HS-5 (cell line): ENCODE measurements at regions not wholly inside any gene's neighbourhood (a gene's known extent, or its start where the extent isn't known, plus 50 kb on each side); places are given as distances from the start of the nearest gene placed in this dataset.
"Not testable (repeated sequence)": the region's sequence is repeated elsewhere in the genome, so short reads cannot be mapped to it uniquely, and the experiment has no call there.

Experiments
- DNase-seq: peaks from one replicate; pipeline ENCODE4 v3.0.0-alpha.2; 2012; ENCODE audit warnings: low read depth

DNA sequence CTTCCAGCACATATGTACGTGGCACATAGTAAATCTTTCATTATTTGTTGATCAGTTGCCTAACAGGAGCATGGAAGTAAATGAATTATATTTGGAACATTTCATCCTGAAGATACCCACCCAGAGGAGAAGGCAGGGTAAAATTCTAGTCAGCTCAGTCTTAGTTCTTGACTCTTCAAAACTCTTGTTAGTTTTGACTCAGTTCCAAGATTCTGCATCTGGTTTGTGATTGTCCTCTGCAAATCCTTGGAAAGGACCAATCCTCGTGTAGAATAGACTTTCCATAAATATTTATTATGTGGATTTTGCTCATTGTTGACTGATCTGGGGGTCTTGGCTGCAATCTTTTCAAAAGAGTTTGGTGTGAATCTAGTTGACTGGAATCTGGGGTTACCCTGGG, 257.5 kb upstream of the FAT1 start:
- DNase-seq: no peak

DNA sequence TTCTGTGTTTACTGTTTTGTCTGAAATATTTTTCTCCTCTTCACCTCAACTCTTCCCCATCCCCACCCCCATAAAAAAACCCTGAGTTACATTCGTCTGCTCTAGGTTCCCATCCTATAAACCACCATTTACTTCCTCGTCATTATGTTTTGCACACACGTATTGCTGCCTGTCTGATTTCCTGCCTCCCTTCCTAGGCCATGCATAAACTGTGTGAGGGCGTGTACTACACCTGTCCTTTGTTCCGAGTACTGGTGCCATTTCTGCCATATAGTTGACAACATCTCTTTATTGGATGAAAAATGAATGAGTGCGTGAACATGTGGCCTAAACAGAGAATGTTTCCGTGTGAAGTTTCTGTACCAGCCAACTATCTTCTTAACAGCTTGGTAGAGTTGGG, 258.5 kb upstream of the FAT1 start:
- DNase-seq: no peak

DNA sequence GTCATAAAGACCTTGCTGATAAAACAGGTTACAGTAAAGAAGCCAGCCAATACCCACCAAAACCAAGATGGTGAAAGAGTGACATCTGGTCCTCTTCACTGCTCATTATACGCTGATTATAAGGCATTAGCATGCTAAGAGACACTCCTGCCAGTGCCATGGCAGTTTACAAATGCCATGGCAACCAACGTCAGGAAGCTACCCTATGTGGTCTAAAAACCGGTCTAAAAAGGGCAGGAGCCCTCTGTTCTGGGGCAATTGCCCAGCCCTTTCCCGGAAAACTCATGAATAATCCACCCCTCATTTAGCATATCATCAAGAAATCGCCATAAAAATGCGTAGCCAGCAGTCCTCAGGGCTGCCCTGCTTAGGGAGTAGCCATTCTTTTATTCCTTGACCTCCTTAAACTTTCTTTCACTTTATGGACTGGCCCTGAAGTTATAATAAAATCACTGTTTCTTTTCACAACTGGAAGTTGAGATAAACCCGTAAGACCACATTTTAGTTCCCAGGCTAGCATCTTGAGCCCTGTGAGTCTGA, 260.5 kb upstream of the FAT1 start:
- DNase-seq: no peak

DNA sequence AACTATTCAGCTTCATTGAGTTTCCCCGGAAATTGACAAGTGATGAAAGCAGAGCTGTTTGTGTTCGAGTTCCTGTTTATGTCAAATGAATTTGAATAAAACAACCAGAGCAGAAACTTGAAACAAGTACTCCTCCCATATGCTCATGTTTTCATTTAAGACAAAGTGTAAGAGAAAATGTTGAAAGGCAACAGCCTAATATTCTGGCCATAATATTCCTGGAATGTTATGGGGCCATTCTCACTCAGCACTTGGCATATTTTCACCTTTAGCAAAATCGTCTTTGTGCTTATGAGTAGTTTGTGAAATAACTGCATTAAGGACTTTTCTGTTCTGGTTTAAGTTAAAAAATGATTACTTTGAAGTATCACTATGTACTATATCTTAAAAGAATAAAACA, 276.0 kb upstream of the FAT1 start:
- DNase-seq: no peak

DNA sequence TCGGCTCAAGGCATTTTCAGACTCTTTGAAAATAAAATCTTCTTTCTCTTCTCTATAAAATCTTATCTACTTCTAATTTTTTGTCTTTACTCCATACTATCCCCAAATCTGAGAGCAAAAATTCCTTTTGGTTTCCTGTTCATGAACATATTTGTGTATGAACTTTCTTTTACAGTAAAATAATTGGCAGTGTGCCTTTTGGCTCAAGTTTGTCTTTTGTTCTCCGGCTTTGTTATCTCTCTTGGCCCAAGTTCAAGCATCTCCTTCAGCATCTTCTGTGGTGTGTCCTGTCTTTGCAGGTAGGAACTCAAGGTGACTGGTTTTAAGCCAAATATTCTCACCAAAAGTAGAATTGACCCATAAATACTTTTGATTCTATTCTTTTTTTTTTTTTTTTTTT, 276.6 kb upstream of the FAT1 start:
- no peak for DNase-seq

DNA sequence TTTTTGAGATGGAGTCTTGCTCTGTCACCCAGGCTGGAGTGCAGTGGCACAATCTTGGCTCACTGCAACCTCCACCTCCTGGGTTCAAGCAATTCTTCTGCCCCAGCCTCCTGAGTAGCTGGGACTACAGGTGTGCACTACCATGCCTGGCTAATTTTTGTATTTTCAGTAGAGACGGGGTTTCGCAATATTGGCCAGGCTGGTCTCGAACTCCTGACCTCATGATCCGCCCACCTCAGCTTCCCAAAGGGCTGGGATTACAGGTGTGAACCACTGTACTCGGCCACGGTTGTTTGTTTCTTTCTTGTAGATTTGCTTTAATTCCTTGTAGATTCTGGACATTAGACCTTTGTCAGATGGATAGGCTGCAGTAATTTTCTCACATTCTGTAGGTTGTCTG, 278.5 kb upstream of the FAT1 start:
- DNase-seq: not testable (repeated sequence)

DNA sequence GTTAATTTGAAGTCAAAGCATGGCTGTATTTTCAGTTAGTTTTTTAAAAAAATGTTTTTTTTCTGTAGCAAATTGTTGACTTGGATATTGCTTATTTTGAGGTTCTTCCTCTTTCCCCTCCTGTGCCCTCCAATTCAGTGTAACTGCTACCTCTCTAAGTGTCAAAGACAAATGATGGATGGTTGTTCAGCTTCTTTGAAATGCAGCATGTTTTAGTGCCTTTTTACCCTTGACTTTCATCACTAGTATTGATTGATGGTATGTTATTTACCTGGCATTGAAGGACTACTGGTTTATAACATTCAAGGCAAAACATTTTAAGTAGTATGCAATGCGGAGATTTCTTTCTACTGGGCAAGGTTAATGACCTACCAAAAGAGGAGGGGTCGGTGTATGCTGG, 281.0 kb upstream of the FAT1 start:
- DNase-seq: no peak

DNA sequence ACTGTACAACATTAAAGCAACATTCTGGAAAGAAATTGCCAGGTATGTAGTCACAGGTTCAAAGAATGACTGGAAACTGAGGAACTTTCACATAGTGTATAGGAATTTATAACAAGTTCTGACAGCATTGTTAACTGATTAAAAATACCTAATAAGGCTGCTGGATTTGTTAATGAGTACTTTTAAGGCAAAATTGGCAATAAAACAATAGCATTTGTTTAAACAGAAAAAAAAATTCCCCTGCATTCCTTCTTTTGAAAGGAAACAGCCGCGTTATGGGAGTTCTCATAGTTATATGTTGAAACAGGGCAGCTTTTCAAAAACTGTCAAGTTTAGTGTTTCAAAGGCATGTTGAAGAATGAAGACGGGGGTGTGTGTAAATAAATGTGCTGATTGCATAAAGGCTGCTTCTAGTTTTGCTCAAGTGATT, 282.5 kb upstream of the FAT1 start:
- DNase-seq: no peak

DNA sequence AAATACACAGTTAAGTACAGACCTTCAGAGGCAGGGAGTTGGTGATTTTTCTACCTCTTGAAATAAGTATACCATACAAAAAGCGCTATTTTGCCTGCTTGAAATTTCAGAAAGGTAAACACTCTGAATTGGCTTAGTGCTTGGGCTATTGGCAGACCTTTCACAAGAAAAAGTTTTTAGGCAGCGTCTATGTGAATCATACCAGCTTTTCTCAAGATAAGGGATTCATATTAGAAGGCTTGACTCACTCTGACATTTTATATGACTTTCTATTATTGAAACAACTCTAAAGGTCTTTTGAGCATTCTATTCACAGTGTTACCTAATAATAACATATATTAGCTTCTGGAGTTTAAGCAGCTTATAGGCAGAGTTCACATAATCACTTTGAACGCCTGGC, 286.4 kb upstream of the FAT1 start:
- DNase-seq: no peak

DNA sequence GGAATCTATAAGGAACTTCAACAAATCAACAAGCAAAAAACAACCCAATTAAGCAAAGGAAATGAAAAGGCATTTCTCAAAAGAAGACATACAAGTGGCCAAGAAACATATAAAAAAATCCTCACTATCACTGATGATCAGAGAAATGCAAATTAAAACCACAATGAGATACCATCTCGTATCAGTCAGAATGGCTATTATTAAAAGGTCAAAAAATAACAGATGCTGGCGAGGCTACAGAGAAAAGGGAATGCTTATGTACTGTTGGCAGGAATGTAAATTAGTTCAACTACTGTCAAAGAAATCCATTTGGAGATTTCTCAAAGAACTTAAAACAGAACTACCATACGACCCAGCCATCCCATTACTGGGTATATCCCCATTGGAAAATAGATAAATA, 292.4 kb upstream of the FAT1 start:
- no peak for DNase-seq

DNA sequence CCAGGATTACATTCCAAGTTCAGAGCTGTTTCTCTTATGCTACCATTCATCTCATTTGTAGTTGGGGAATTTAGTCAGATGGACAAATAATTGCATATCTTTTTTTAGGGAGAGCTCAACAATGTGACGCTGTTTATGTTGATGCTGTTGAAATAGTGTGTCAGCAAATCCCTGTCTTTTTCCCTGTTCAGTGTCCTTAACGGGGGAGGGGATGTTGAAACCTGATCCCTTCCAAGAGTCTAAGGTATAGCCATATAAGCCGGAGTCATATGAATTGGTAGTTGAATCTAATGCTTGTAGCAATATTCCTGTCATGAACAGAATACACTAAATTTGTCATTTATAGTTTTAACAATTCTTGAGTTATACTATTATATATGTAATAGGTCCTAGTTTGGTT, 293.5 kb upstream of the FAT1 start:
- DNase-seq: no peak

DNA sequence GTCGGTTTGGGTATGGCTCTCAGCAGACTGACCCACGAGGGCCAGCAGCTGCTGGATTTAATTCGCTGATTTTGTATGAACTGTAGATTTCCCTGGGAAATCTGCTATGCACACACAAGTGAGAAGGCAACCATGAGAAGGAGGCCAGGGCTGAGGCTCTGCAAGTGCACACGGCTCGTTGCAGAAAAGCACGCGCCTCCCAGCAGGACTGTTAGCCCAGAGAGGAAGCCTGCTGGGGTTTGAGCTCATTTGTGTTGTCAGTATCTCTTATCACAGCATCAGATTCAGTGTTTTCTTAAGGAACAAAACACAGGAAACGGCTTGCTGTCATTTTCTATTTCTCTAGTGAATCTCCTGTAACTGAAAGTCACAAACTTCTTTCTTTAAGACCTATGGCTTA, 296.2 kb upstream of the FAT1 start:
- DNase-seq: no peak

DNA sequence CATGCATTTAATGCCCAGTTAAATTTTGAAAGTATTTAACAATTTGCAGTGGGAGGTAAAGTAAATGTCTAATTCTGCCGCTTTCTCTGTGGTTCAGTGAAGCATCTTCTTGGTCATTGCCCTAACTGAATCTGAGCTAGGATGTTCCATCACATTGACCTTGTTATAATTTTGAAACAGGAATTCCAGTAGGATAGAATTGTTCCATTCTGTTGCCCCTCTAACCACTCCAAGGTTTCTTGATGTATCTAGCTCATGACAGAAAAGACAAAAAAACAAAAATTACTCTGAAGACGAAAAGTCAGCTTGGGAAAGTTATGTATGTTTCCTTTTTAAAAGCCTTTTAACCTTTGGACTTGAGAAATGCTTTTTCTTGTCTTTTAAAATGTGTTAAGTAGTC, 297.0 kb upstream of the FAT1 start:
- DNase-seq: no peak

DNA sequence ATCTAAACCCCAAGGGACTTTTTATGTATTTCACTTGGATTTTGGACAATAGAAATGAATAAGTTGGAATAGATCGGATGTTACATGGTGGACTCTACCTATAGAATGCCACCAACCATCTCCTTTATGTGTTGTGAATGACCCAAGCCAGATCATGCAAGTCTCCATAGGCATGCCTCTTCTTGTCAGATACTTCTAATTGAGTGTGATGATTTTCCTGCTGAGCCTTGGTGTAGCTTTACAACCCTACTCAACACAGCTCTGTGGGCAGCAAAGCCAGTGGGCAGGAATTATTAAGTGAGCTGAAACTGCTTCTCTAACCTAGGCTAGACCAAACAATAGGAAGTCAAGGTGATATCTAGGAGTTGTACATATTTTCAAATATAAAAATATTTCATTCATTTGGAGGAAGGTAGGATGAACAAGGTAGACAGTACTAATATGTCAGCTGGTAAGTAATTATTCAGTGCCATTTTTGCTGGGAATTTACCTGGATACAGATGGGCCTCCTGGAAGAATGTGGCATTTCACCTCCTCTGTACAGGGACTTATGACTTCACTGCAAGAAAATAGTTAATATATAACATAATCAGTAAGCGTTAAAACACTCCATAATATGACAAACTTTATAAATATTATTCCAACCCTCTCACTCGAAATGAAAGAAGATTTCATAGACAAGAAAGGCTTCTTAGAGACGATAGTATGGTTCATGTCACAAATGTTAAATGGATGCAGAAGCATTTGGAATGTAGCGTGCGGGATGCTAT, 298.0 kb upstream of the FAT1 start:
- DNase-seq: no peak

DNA sequence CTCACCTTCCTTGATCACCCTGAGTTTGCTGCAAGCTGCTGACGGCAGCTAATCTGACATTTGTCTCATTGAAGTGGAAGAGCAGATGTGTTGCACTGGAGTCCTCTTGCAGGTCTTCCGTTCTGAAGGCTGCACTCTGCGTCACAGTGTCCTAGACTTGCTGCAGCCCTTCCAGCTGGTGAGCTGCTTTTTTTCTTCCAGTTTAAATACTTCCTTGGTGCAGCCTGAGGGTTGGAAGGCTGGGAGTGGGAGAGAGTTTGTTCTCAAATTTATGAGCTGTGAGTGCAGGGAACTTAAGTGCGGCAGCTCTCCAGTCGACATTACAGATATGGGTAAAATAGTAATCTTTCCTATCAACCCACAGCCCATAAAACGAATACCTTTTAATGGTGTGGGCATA, 303.6 kb upstream of the FAT1 start:
- DNase-seq: no peak

DNA sequence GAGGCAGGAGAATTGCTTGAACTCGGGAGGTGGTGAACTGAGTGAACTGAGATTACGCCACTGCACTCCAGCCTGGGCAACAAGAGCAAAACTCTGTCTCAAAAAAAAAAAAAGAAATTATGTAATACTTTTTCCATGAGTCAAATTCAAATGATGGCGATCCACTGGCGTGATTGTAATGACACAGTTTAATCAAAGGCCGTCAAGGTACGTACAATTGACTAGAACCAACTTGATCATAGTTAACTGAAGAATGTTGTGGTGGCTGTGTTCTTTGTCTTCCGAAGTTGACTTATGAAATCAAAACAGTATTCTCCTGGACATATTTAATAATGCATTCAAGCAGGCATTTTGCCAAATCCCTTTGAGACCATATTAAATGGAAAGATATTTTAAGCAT, 318.6 kb upstream of the FAT1 start:
- no peak for DNase-seq

DNA sequence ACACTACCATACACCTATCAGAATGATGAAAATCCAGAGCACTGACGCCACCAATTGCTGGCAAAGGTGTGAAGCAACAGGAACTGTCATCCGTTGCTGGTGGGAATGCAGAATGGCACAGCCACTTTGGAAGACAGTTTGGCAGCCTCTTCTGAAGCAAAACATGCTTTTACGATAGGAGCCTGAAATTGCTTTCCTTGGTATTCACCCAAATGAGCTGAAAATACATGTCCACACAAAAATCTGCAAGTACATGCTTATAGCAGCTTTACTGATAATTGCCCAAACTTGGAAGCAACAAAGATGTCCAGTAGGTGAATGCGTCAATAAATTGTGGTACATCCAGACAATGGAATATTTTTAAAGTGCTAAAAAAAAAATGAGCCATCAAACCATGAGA, 322.8 kb upstream of the FAT1 start:
- DNase-seq: no peak

DNA sequence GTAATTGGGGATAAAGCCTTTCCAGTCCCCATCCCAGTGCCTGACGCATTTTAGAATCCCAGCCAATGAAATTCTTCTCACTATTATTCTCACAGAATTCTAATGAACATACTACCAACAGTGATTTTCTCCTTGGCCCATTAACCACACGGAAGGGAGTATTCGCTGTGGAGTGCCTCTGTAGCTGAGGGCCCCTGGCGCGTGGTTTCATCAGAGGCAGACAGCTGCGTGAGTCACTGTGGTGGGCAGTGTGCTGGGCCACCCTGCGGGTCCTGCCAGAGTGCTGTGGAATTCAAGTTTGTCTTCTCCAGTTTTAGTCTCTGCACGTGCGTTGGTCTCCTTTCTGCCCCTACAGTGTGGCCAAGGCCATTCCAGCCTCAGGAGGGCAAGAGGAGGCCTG, 335.4 kb upstream of the FAT1 start:
- no peak for DNase-seq

DNA sequence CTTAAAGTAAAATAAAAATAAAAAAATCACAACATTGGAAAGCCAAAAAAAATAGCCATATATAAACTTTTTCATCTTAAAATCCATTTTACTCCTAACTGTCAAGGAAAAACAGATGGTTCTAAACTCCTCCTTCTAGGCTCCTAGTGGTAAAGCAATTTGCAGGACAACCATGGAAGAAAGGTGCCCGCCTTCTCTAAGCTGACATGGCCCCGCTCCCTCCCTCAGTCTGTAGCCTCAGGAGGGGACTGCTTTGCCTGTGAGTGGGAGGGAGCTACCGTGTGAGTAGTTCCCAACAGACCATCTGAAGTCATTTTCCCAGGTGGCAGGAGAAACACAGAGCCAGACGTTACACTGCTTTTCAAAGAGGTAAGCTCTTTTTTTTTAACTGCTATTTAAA, 336.2 kb upstream of the FAT1 start:
- no peak for DNase-seq

DNA sequence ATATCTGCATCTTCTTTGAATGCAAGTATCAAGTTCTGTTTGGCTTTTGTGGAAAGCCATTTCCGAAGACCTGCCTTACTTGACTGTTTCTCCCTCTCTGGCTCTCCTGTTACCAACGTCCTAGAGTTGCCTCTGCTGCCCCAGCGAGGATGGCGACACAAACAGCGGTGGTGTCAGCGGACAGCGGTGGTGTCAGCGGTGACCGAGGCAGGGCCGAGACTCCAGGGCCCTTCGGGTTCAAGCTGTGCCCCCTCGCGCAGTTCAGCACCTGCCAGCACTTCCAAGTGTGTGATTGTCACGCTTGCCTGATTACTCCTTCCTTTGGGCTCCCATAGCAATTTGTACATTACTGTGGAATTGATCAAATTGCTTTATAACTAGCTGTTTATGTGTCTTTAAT, 336.9 kb upstream of the FAT1 start:
- no peak for DNase-seq

DNA sequence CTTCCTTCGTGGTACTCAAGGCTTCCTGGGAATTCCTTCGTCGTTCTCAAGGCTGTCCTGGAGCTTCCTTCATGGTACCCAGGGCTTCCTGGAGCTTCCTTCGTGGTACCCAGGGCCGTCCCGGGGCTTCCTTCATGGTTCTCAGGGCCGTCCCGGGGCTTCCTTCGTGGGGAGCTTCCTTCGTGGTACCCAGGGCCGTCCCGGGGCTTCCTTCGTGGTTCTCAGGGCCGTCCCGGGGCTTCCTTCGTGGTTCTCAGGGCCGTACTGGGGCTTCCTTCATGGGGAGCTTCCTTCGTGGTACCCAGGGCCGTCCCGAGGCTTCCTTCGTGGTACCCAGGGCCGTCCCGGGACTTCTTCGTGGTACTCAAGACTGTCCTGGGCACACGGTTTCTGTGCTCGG, 339.6 kb upstream of the FAT1 start:
- DNase-seq: no peak

DNA sequence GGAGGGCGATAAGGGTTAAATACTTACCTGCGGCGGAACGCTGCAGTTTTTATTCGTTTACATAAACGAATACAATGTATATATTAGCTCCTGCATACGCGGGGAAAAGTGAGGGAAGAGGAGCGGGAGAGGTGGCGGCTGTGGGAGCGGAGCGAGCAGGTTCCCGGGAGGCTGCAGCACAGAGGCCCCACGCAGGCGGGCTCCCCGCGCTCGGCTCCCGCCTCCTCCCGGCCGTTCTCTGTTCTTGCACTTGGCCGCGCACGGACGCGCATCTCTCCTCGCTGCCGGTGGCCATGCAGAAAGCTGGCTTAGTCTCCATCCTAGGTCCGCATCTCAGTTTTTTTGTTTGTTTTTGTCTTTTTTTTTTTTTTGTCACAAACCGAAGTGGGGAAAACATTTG, 340.4 kb upstream of the FAT1 start:
- no peak for DNase-seq

DNA sequence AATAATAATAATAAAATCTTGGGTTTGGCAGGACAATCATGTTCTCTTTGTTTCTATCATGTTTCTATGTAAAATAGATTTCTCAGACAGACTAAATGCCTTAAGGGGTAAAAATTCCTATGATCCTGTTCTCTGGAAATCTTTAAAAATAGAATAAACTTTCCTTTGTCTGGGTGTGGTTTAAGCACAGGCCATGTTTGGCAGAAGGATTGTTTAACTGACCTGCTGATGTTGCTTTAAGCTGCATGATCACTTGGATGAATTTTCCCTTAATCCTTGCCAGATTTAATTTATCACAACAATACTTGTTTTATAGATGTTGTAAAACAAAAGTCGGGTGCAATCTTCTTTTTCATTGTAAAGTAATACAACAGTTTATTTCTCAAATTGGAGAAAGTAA, 341.7 kb upstream of the FAT1 start:
- no peak for DNase-seq

DNA sequence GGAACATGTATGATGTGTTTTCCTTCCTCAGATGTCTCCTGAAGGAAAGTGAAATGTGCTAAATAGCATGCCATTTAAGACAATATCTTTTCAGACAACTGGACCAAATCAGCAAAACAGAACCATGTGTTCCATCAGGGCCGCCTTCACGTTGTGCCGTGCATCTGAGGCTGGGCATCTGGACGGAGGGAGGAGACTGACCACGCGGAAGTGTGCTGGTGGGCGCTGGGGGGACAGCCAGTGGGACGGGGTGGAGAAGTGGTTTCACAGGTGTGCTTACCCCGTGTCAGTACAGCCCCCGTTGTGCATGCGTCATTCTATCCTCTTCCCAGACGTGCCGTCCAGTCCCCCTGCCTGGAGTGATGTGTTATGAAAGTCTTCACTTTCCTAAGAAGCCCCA, 342.1 kb upstream of the FAT1 start:
- no peak for DNase-seq
